Trophoblast cell (in vitro differentiated cells and primary cell): ENCODE measurements at regions not wholly inside any gene's neighbourhood (a gene's known extent, or its start where the extent isn't known, plus 50 kb on each side); places are given as distances from the start of the nearest gene placed in this dataset.
A peak's percentile ranks its signal among the peaks of the same experiment; 100 is the strongest.

Experiments
- DNase-seq, 2 donors: peaks; one replicate each; pipeline ENCODE4 v3.0.0-alpha.2; 2016
- H2AFZ ChIP-seq: 2 replicates; pipeline ENCODE4 v1.6.1; 2013; ENCODE audit warnings: low read length, moderate library complexity, mild to moderate bottlenecking; ENCODE audit not compliant: insufficient read depth, poor library complexity
- H2AK5ac ChIP-seq: 2 replicates; pipeline ENCODE4 v1.6.1; 2013; ENCODE audit warnings: mild to moderate bottlenecking, low read length
- H2BK120ac ChIP-seq: 2 replicates; pipeline ENCODE4 v1.6.1; 2013; ENCODE audit warnings: low read length, mild to moderate bottlenecking, moderate library complexity; ENCODE audit not compliant: insufficient read depth, poor library complexity
- H2BK12ac ChIP-seq: 2 replicates; pipeline ENCODE4 v1.6.1; 2013; ENCODE audit warnings: mild to moderate bottlenecking, low read length, moderate library complexity
- H2BK5ac ChIP-seq: 2 replicates; pipeline ENCODE4 v1.6.1; 2013; ENCODE audit warnings: low read length, low read depth, moderate library complexity, mild to moderate bottlenecking; ENCODE audit not compliant: poor library complexity
- H3K14ac ChIP-seq: 2 replicates; pipeline ENCODE4 v1.6.1; 2013; ENCODE audit warnings: mild to moderate bottlenecking, low read length
- H3K18ac ChIP-seq: 2 replicates; pipeline ENCODE4 v1.6.1; 2013; ENCODE audit warnings: mild to moderate bottlenecking, low read length
- H3K23ac ChIP-seq: 2 replicates; pipeline ENCODE4 v1.6.1; 2013; ENCODE audit warnings: low read length
- H3K27ac ChIP-seq: 2 replicates; pipeline ENCODE4 v1.5.1; 2013; ENCODE audit warnings: low read depth, mild to moderate bottlenecking, inconsistent platforms, low read length, moderate library complexity
- H3K27me3 ChIP-seq: 2 replicates; pipeline ENCODE4 v1.6.1; 2013; ENCODE audit warnings: inconsistent platforms, mild to moderate bottlenecking, low read length, moderate library complexity; ENCODE audit not compliant: insufficient read depth
- H3K36me3 ChIP-seq, 2 experiments: 1 replicate in 1 of 2; 2 replicates in 1 of 2; pipeline ENCODE4 v1.6.1; 2013; ENCODE audit warnings: low read length in 2 of 2, mild to moderate bottlenecking in 2 of 2, moderate library complexity in 1 of 2; ENCODE audit not compliant: insufficient read depth in 2 of 2, control insufficient read depth in 1 of 2
- H3K4ac ChIP-seq: 2 replicates; pipeline ENCODE4 v1.6.1; 2013; ENCODE audit warnings: low read depth, mild to moderate bottlenecking, low read length, moderate library complexity
- H3K4me1 ChIP-seq, 2 experiments: 1 replicate in 1 of 2; 2 replicates in 1 of 2; pipeline ENCODE4 v1.6.1; 2013; ENCODE audit warnings: low read length in 2 of 2, mild to moderate bottlenecking in 2 of 2, moderate library complexity in 1 of 2; ENCODE audit not compliant: insufficient read depth in 2 of 2, control insufficient read depth in 1 of 2
- H3K4me2 ChIP-seq: 2 replicates; pipeline ENCODE4 v1.6.1; 2013; ENCODE audit warnings: inconsistent platforms, mild to moderate bottlenecking, low read length, moderate library complexity
- H3K4me3 ChIP-seq: 2 replicates; pipeline ENCODE4 v1.5.1; 2013; ENCODE audit warnings: mild to moderate bottlenecking, low read depth, low read length, inconsistent platforms
- H3K79me1 ChIP-seq: one replicate; pipeline ENCODE4 v1.6.1; 2013; ENCODE audit warnings: low read length
- H3K79me2 ChIP-seq: 2 replicates; pipeline ENCODE4 v1.6.1; 2013; ENCODE audit warnings: low read length, mild to moderate bottlenecking; ENCODE audit not compliant: control insufficient read depth, insufficient read depth, poor library complexity
- H3K9ac ChIP-seq: 2 replicates; pipeline ENCODE4 v1.6.1; 2013; ENCODE audit warnings: mild to moderate bottlenecking, low read length
- H3K9me3 ChIP-seq: 2 replicates; pipeline ENCODE4 v1.6.1; 2013; ENCODE audit warnings: low read depth, mild to moderate bottlenecking, control low read depth, inconsistent platforms, low read length; ENCODE audit not compliant: insufficient read depth
- H4K12ac ChIP-seq: 2 replicates; pipeline ENCODE4 v1.6.1; 2013; ENCODE audit warnings: low read depth, mild to moderate bottlenecking, low read length, moderate library complexity
- H4K8ac ChIP-seq: 2 replicates; pipeline ENCODE4 v1.6.1; 2013; ENCODE audit warnings: low read depth, mild to moderate bottlenecking, low read length, moderate library complexity
- H4K91ac ChIP-seq: one replicate; pipeline ENCODE4 v1.6.1; 2013; ENCODE audit warnings: low read depth, mild to moderate bottlenecking, low read length, moderate library complexity
- WGBS: extraction: QIAGEN DNeasy Blood & Tissue Kit; methylation state at CpG from one replicate; pipeline ENCODE4 v1.1.7; 2013; ENCODE audit warnings: missing lambda C conversion rate; ENCODE audit not compliant: insufficient read length, insufficient coverage; ENCODE audit errors: extremely low coverage; 5-methylcytosine and 5-hydroxymethylcytosine counted together

- no peaks in the 10 kb centered on the region for H3K9me3 ChIP-seq
- H3K4me3 ChIP-seq = no peak overlapping the region
- no peak overlapping the region for H3K23ac ChIP-seq
- H3K27ac ChIP-seq = no peak overlapping the region
- no peak overlapping the region for H3K18ac ChIP-seq
- H3K79me1 ChIP-seq = peaks cover 7% of the 10 kb centered on the region
- no peaks in the 10 kb centered on the region for H3K27me3 ChIP-seq
- peaks cover 7 to 16% of the 10 kb centered on the region in 2 experiments for H3K4me1 ChIP-seq
- no peak overlapping the region for H4K91ac ChIP-seq
- H2BK5ac ChIP-seq = no peak overlapping the region
- no peak overlapping the region for H3K4me2 ChIP-seq
- H3K36me3 ChIP-seq = no peaks in the 10 kb centered on the region
- peak overlapping the region; percentile 8 for H2AK5ac ChIP-seq
- H4K8ac ChIP-seq = no peak overlapping the region
- H2AFZ ChIP-seq = no peak overlapping the region
- no peak overlapping the region for H3K9ac ChIP-seq
- H4K12ac ChIP-seq = no peak overlapping the region
- H3K14ac ChIP-seq = no peak overlapping the region
- no CpG with 5 or more reads among the region's 2 CpGs for WGBS
- peaks cover 2% of the 10 kb centered on the region for H3K79me2 ChIP-seq
- no peak overlapping the region for H2BK120ac ChIP-seq
- H3K4ac ChIP-seq = no peak overlapping the region
- H2BK12ac ChIP-seq = peak overlapping the region; percentile 5
- DNase-seq = no peak
Observed at GRCh38 chr2:129056959-129057317, 738.3 kb upstream of the HS6ST1 start.

GRCh38 chr2:129058981-129059380 lies 740.3 kb upstream of the HS6ST1 start:
- Histone ChIP-seq H3K27ac (no peak overlapping the region), H3K14ac (no peak overlapping the region), H3K9me3 (no peaks in the 10 kb centered on the region), H2BK120ac (no peak overlapping the region), H3K79me2 (peaks cover 2% of the 10 kb centered on the region), H3K27me3 (no peaks in the 10 kb centered on the region), H3K4me2 (no peak overlapping the region), H3K79me1 (peaks cover 7% of the 10 kb centered on the region), H3K4me1 (peaks cover 7 to 16% of the 10 kb centered on the region in 2 experiments), H2BK12ac (peak overlapping the region; percentile 63), H3K36me3 (no peaks in the 10 kb centered on the region), H2AFZ (no peak overlapping the region), H3K18ac (peak overlapping the region; percentile 23), H3K23ac (no peak overlapping the region), H4K12ac (no peak overlapping the region), H3K9ac (no peak overlapping the region), H2AK5ac (no peak overlapping the region), H4K8ac (no peak overlapping the region), H3K4ac (no peak overlapping the region), H2BK5ac (no peak overlapping the region), H4K91ac (no peak overlapping the region), H3K4me3 (no peak overlapping the region)
- WGBS = no CpG with 5 or more reads among the region's 5 CpGs
- no peak for DNase-seq

GRCh38 chr2:129059476-129059875 lies 740.8 kb upstream of the HS6ST1 start:
- H4K8ac ChIP-seq = no peak overlapping the region
- H3K14ac ChIP-seq = no peak overlapping the region
- peak overlapping the region; percentile 23 for H3K18ac ChIP-seq
- peak overlapping the region; percentile 63 for H2BK12ac ChIP-seq
- H2BK120ac ChIP-seq = peak overlapping the region; percentile 13
- no peak overlapping the region for H3K4me2 ChIP-seq
- H3K4me3 ChIP-seq = no peak overlapping the region
- H4K91ac ChIP-seq = peak overlapping the region; percentile 11
- H3K23ac ChIP-seq = no peak overlapping the region
- no peak overlapping the region for H3K4ac ChIP-seq
- no CpG with 5 or more reads among the region's 7 CpGs for WGBS
- H3K9me3 ChIP-seq = no peaks in the 10 kb centered on the region
- no peak overlapping the region for H3K27ac ChIP-seq
- H3K79me1 ChIP-seq = peaks cover 7% of the 10 kb centered on the region
- DNase-seq = peak in 1 of 2 donors; percentile 26
- peaks cover 7 to 16% of the 10 kb centered on the region in 2 experiments for H3K4me1 ChIP-seq
- no peak overlapping the region for H3K9ac ChIP-seq
- no peaks in the 10 kb centered on the region for H3K27me3 ChIP-seq
- H3K36me3 ChIP-seq = no peaks in the 10 kb centered on the region
- no peak overlapping the region for H4K12ac ChIP-seq
- H2BK5ac ChIP-seq = no peak overlapping the region
- H2AFZ ChIP-seq = no peak overlapping the region
- H2AK5ac ChIP-seq = no peak overlapping the region
- peaks cover 2% of the 10 kb centered on the region for H3K79me2 ChIP-seq

- Histone ChIP-seq H3K79me1 (peaks cover 4% of the 10 kb centered on the region), H3K79me2 (no peaks in the 10 kb centered on the region), H3K9ac (peak overlapping the region; percentile 55), H3K4me1 (peaks cover 3 to 11% of the 10 kb centered on the region in 2 experiments), H2BK12ac (no peak overlapping the region), H2AFZ (no peak overlapping the region), H3K23ac (no peak overlapping the region), H3K9me3 (no peaks in the 10 kb centered on the region), H3K36me3 (no peaks in the 10 kb centered on the region), H2AK5ac (no peak overlapping the region), H3K4me3 (no peak overlapping the region), H4K12ac (no peak overlapping the region), H2BK5ac (no peak overlapping the region), H3K27ac (no peak overlapping the region), H3K4ac (no peak overlapping the region), H3K14ac (no peak overlapping the region), H3K27me3 (no peaks in the 10 kb centered on the region), H4K91ac (no peak overlapping the region), H3K4me2 (no peak overlapping the region), H4K8ac (no peak overlapping the region), H2BK120ac (no peak overlapping the region), H3K18ac (no peak overlapping the region)
- no CpG with 5 or more reads among the region's 5 CpGs for WGBS
- no peak for DNase-seq
Observed at GRCh38 chr2:129061069-129061768, 742.6 kb upstream of the HS6ST1 start.
